OCI-M1 (cell line): ENCODE measurements at regions not wholly inside any gene's neighbourhood (a gene's known extent, or its start where the extent isn't known, plus 50 kb on each side); places are given as distances from the start of the nearest gene placed in this dataset.
A peak's percentile ranks its signal among the peaks of the same experiment; 100 is the strongest.

ENCODE experiments used
- DNase-seq: peaks from one replicate; lab custom pipeline; 2025; lab: John Stamatoyannopoulos, UW

DNA sequence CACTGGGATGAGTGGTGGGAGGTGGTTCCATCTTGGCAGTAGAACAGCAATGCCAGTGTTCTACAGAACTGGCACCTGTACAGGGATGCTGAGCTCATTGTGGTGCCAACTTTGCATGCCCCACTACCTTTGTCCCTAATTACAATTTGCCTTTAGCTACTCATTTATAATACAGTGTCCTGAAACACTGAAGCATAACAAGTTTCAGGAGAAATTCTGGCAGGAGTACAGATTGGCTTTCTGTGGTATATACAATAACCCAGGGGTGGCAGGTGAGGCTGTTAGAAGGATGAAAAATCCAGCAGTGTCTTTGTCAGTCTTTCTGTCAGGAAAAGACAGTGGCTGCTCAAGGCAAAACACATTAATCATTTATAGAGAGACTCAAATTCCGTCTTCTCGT, 240.3 kb downstream of the FAM76B start:
- DNase-seq = no peak

DNA sequence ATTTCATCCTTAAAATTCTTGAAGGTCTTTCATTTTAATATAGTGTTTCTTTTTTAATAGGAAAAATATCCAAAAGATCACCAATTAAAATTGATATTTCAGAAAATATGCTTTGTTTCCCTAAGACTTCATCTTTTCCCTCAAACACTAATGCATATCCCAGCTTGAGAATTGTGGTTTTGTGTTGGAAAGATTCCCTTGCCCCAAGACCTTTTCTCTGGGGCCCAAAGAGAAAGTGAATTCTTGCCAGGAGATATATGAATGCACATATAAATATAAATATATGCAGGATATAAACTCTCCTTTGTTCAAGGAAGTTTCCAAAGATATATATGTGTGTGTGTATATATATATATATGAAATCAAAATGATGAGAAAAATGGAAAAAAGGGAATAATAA, 241.2 kb downstream of the FAM76B start:
- DNase-seq = no peak

DNA sequence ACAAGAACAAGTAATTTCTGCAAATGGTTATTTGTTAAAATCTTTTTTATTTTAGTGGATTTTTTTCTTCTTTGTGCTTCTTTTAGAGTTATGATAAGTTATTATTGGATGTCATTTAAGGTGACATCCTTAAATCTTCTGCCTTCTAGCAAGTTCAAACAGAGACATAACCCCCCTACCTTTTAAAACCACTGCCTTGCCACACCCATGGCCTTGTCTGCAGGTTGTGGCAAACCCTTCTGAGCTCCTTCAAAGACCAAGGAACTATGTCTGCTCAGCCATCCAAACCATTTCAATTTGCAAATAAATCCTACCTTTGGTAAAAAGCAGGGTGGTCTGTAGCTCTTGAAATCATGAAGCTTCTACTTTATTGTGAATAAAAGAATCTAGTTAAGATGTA, 241.6 kb downstream of the FAM76B start:
- DNase-seq = no peak

DNA sequence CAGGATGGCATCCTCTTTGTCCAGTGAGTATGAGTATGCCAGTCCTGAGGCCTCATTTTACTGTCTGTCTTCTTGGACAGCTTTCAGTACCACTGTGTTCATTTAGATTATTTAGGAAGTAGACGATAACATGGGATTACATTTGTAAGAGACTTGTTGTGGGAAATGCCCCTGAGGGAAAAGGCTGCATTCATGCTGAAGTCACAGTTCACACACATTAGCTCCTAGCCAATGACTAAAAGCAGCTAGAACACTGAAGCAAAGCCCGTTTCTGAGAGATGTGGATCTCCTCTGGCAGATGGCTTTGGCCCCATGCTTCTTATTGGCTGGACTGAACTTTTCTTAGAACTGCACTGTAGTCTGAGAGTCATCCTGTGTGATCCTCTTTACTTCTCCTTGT, 242.4 kb downstream of the FAM76B start:
- DNase-seq = no peak

DNA sequence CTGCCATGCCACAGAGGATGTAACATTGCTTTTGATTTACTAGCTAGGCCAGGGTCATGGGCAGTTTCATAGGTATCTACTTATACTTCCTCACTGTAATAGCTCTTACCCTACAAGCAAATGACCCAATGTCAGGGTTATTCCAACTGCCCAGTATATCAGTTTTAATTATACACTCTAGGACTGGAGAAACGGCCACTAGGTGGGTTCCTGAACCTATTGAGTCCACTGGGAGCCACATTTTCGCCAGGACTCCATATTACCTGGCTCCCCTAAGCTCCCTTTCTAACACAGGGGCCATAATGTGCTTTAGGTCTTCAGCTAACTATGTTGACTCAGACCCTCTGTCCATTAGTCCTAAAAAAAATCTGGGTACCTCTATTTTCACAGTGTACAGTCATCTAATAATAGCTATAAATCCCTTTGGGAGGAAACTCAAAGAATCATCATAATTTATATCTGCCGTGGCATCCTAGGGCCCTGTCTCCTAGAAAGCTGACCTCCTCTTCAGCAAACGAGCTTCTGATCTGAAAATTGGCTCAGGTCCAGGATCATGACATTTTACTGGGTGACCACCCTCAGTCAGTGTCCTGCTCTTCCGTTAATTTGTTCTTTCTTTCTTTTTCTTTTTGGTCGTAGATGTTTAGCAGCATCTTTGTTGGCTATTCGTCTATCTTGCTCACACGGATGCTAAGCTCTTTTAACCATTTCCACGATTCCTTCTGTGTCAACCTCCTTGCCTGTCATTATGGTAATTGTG, 244.3 kb downstream of the FAM76B start:
- DNase-seq = peak; percentile 19

DNA sequence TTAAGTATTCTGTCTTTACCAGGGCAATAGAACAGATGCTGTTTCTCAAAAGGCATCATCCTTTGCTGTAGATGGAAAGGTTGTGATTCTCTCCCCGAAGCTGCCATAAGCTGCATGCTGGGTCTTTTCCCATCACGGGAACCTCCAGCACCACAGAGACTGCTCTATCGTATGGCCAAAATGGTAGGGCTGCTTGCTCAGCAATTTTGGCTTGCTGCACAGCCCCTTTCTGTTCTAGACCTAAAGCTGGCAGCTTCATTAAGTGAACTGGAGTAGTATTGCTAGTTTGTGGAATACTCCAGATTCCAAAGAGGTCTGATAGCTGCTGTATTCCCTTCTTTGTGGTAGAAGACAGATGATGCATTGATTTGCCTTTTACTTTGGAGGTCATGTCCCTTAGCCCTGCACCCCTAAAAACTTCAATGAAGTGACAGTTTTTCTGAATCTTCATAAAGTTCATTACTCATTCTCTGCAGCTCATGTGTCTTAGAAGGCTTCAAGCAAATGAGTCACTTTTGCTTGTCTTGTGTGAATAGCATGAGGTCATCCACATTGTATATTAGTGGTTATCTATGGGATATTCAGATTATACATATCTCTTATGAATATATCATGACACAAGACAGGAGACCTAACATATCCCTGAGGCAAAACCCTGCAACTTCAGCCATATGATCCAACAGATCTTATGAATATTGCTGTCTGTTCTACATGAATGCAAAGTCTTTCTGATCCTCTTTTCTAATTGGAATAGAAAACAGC, 245.3 kb downstream of the FAM76B start:
- DNase-seq = peak; percentile 13

DNA sequence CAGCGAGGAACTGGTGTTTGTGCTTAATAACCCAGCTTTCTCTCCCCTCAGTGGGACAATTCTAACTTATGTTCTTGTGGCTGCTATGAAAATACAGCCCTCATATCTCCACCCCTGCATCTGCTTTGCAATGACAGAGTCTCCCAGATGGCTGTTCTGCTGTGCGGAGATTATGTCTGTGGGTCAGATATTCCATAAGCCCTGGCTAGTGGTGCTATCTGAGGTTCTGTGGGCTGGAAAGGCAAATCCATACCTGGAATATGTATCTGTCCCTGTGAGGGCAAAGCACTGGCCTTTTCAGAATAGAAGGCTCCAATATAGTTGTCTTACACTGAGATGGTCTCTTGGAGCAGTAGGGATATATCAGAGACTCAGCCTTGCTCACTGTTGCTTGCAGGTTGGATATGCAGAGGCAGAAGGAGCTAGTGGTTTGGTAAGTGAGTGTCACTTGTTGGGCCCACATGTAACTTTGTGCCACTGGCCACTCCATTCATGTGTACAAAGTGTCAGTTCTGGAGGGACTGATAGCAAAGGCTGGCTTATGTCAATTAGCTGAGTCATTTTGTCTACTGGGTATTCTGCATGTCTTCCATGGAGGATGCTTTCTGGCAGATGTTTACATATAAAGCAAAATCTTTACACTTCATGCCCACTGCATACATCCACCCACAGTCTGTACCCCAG, 246.6 kb downstream of the FAM76B start:
- DNase-seq = peak; percentile 85

DNA sequence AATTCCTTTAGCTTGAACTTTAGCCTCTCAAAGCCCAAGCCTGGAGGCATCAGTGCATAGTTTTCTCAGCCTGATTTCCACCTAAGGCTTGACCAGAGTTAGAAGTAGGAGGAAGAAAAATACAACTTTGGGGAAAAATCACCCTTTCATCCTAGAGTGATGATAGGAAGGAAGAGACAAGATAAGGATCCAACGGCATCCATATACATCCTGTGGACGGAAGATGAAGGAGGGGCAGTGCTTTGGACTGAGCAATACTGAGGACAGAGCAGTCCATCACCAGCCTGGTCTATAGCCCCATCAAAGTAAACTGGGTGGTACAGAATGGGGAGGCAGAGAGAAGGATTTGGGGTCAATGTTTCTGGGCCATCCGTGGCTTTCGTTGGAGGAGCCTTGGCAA, 247.9 kb downstream of the FAM76B start:
- DNase-seq = no peak

DNA sequence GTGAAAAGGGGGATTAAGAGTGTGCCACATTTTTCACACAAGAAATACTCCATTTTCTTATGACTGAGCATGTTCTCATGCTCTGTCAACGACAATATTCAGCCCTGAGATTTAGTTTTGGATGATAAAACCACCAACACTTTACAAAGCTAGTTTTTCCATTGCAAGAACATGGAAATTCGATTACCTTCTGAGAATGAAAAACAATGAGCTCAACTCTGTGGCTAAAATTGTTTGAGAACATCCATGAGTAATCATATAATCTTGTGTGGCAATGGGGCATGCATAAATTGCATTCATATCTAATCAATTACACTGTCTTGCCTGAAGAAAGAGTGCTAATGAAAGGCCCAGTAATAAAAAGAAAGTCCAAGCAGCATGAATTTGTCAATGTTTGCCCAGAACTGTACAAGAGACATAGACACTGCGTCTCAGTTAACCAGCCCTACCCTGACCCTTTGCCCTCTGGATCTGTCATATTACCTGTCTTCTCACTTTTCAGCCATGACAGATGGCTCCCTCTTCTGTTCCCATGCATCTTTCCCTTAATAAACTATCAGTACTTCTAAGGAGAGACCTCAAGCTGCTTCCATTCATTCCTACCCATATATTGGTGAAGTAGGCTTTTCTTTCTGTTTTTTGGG, 253.4 kb downstream of the FAM76B start:
- DNase-seq = no peak

DNA sequence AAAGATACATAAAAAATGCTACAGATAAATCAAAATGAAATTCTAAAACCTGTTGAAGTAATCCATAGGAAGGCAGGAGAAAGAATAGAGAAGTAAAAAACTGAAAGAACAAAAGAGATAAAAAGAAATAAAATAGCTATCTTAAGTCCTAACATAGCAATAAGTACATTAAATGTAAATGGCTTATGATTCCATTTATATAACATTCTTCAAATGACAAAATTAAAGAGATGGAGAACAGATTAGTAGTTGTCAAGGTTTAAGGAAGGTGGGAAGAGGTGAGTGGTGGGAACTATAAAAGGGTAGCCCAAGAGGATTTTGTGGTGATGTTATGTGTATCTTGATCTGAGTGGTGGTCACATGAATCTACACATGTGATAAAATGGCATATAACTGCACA, 254.8 kb downstream of the FAM76B start:
- peak; percentile 4 for DNase-seq

DNA sequence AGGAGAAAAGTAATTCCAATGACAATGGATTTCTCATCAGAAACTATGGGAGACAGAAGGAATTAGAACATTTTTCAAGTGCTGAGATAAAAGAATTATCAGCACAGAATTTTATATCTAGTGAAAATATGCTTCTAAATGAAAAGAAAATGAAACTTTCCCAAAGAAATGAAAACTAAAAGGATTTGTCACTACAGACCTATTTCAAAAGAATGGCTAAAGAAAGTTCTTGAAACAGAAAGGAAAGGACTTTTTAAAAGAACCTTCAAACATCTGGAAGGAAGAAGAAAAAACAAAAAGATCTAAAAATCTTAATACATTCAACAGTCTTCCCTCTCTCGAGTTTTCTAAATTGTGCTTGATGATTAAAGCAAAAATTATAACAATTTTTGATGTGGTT, 255.4 kb downstream of the FAM76B start:
- DNase-seq = no peak

DNA sequence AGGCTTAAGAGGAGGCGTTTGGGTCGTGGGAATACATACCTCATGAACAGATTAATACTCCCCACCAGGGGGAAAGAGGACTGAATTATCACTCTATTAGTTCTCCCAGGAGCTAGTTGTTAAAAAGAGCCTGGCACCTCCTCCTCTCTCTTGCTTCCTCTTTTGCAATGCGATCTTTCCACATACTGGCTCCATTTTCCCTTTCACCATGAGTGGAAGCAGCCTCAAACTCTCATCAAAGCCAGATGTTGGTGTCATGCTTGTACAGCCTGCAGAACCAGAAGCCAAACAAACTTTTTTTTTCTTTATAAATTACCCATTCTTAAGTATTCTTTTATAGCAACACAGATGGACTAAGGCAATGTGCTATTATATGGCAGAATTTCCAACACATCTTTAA, 258.5 kb downstream of the FAM76B start:
- DNase-seq = peak; percentile 18

DNA sequence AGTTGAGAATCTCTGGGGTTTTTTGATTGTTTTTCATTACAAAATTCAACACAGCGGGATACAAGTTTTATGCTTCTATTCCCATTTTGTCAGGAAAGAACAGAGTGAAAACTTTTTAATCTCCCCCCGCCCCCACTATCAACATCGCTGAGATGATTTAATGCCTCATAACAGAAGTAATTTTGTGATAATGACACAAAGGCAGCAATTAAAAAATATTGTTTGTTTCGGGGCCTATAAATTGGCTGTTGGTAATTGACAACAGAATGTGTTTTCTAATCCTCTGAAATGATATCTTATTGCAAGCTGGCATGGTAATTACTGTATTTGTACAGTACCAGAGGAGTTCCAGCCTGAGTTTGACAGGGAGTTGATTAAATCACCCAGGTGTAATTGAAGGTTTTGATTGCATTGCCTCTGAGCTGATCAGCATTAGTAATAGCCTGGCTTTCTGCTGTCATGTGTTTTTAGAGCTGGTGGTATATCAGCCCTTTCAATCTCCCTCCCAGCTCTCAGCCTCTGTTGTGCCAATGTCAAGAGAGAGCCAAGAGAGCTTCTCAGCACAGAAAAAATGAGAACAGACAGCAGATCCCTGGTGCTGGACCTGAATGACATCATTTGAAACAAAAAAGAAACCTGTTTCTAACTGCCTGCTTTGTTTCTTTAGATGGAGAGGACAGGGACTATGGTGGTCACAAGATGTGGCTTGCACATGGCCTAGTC, 265.1 kb downstream of the FAM76B start:
- DNase-seq = no peak

DNA sequence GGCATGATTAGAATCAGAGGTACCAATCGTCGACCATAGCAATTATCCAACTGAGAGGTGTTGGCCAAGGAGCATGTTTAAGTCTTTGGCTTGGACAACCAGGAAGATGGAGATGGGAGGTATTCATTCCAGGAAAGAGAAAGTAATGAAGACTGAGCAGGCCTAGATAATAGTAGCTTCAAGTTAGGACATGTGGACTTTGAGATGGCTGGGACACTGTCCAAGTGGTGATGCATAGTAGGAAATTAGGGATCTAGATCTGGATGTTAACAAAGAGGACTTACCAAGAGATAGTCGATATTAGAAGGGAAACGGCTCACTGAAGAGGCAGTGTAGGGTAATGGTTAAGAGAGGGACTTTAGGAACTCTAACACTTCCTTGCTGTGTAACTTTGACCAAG, 266.7 kb downstream of the FAM76B start:
- DNase-seq = no peak

DNA sequence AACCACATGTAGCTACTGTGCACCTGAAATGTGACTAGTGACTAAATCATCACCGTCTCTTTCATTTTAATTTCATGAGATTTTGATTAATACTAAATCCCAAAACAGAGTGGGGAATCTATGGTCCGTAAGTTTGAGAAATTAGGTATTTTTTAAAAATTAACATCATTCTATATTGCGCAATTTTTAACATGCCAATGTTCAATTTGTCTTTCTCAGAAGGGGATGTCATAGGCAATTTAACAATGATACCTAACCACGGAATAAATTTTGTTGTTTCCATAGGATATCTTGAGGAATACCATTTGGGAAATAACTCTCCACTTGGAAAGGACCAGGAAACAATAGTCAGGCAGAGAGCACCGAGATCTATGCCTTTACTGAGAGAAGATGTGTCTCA, 267.7 kb downstream of the FAM76B start:
- DNase-seq = no peak

DNA sequence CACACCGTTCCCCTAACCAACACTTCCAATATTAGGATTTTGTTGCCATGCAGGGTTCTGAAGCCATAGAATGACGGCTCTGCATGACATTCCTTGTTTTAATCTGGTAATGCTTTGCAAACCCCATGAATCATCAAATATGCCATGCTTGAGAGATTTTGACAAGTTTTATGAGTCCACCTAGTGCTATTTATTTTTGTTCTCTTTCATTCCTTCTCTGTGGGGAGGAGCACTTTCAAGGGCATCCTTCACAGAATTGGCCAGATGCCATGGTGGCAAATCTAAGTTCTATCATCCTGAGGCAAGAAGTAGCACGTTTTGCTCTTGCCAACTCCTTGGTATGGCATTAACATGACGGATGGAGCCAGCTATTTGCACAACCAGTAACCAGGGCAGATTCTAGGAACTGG, 268.4 kb downstream of the FAM76B start:
- DNase-seq = no peak

DNA sequence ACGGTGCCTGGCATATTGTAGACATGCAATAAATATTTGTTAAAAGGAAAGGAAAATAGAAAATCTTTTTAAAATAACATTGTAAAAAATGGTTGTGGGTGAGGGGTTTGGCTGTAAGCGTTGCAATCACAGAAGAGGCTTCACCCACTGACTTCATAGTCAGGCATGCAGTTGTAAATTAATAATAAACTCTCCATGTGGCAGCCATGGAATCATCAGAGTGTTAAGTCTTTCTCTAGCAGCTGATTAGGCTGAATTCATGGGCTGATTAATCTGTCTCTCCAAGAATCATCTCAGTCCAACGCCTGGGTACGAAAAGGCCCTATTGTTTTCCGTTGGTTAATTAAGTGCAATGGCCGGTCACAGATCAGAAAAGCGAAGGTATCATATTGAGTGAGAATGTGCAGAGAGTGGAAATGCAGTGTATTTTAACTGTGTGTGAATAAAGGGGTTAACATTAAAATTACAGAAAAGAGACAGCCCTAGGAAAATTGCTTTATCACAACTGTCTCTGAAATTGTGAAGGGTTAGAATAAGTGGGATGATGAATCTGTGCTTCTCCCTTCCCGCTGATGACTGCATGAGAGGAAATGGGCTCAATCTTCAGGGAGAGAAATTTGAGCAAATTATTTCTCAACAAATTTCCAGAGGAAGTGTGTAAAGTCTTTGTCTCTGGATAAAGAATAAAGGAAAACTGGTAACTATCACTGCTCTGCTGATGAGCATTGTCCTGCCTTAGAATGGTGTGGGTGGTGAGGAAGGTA, 269.0 kb downstream of the FAM76B start:
- no peak for DNase-seq

DNA sequence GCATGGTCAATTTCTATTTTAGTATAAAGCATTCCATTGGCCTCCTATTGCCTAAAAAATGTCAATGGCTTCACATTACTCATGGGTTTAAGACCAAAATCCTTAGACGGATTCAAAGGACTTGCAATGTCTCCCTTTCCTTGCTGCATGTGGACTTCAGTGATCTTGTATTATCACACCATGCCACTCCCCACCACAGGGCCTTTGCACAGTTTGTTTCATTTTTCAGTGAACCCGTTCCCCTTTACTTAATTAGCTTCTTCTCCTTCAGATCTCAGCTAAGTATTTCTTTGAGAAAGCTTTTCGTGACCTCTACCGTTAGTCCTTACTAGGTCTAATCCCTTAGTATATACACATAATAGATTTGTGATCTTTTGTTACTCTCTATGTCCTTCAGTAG, 269.7 kb downstream of the FAM76B start:
- no peak for DNase-seq

DNA sequence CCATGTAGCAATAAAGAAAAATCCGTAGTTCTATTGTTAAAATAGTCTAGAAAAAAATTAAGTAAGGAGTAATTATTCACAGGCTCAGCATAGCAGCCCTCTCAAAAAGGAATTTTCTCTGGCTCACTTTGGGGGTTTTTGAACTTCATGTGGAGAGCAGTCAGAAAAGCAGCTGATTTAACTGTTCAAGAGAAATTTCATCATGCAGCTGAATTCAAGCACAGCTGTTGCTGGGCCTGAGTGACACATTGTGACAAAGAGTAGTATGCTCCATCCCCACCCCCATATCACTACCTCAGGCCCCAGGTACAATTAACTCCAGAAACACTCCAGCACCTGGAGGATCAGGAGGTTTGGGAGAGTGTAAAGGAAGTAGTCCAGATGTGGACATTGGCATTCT, 272.1 kb downstream of the FAM76B start:
- DNase-seq = no peak

DNA sequence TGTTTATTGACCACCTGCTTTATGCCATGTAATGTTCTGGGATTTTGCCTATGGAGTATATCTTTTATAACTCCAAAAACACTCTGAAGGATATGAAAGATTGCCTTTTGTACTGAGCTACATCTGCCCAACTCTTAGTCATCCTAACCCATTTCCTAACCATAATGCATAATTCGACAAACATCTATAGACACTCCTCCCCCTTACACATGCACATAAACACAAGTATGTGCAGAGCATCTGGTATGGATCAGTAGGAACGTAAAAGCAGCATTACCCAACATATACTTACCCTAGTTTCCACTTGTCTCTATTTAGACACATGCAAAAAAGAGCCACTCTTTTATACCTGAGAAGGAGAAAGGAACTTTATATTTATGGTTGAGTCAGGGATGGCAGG, 272.8 kb downstream of the FAM76B start:
- no peak for DNase-seq

DNA sequence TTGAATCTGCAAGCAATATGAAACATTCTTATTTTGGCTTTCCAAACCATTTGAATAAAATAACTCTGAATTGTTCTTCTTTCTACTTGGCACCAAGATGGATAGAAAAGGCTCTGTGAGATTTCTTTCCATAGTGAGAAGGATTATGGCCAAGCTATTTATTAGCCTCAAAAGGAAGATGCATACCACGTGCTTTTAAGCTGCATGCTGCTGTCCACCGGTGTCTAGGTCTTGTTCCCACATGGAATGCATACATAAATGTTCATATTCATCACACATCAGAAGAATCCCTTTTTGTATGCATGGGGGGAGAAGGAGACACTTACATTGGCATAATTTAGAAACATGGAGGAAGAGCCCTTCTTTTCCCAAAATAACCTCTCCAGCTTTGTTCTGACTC, 273.4 kb downstream of the FAM76B start:
- no peak for DNase-seq
